ENCODE measurements at regions not wholly inside any gene's neighbourhood (a gene's known extent, or its start where the extent isn't known, plus 50 kb on each side); places are given as distances from the start of the nearest gene placed in this dataset.

DNA sequence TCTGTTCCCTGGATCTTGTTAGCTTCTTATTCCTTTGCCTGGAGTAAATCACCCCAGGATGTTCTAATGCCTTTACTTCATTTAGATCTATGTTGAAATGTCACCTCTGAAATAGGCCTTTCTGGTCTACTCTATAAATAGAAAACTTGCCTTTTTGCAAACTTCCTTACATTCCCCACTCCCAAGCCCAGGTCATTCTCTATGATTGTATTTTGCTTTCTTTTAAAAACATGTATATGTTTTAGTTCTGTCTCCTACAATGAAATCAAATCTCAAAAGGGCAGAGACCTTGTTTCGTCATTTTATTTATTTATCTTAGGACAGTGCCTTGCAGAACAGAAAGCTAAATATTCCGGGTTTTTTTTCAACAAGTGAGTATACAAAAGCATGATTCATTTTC, 1657.7 kb upstream of the C9orf72 start:
- TF ChIP-seq, protein P1, sequence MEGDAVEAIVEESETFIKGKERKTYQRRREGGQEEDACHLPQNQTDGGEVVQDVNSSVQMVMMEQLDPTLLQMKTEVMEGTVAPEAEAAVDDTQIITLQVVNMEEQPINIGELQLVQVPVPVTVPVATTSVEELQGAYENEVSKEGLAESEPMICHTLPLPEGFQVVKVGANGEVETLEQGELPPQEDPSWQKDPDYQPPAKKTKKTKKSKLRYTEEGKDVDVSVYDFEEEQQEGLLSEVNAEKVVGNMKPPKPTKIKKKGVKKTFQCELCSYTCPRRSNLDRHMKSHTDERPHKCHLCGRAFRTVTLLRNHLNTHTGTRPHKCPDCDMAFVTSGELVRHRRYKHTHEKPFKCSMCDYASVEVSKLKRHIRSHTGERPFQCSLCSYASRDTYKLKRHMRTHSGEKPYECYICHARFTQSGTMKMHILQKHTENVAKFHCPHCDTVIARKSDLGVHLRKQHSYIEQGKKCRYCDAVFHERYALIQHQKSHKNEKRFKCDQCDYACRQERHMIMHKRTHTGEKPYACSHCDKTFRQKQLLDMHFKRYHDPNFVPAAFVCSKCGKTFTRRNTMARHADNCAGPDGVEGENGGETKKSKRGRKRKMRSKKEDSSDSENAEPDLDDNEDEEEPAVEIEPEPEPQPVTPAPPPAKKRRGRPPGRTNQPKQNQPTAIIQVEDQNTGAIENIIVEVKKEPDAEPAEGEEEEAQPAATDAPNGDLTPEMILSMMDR (IDR thresholded peaks at IDR 0.05; ENCODE audit: low read length): no peak
- TF ChIP-seq EZH2 (optimal IDR thresholded peaks at IDR 0.05; ENCODE audit: low read depth, low read length) (no peak), EZH2phosphoT487 (IDR thresholded peaks at IDR 0.05; ENCODE audit: low read length) (no peak)
- no peaks in the 10 kb centered on the region for H3F3A ChIP-seq (ENCODE audit: insufficient read depth, low read length)
- no peak overlapping the region for H3K4me2 ChIP-seq (ENCODE audit: low read depth, low read length)
- no peak overlapping the region for H3K9ac ChIP-seq (ENCODE audit: low read length)
- no peaks in the 10 kb centered on the region for H4K20me1 ChIP-seq (ENCODE audit: insufficient read depth, low read length)
- no peak for DNase-seq
- H2AFZ ChIP-seq (ENCODE audit: low read length): no peak overlapping the region
- H3K36me3 ChIP-seq (replicated peaks; ENCODE audit: insufficient read depth, low read length): no peaks in the 10 kb centered on the region
- no peak overlapping the region for H3K4me3 ChIP-seq (ENCODE audit: low read length)
- H3K79me2 ChIP-seq (ENCODE audit: low read length): no peaks in the 10 kb centered on the region
- no peaks in the 10 kb centered on the region for H3K9me2 ChIP-seq (replicated peaks; ENCODE audit: insufficient read depth, low read length)
- no peak overlapping the region for H3K27ac ChIP-seq (ENCODE audit: low read length)
- no peaks in the 10 kb centered on the region for H3K4me1 ChIP-seq (ENCODE audit: low read length)
- H3K27me3 ChIP-seq (replicated peaks; ENCODE audit: insufficient read depth, low read length): no peaks in the 10 kb centered on the region
- no peaks in the 10 kb centered on the region for H3K9me3 ChIP-seq (replicated peaks; ENCODE audit: insufficient read depth, low read length)

DNA sequence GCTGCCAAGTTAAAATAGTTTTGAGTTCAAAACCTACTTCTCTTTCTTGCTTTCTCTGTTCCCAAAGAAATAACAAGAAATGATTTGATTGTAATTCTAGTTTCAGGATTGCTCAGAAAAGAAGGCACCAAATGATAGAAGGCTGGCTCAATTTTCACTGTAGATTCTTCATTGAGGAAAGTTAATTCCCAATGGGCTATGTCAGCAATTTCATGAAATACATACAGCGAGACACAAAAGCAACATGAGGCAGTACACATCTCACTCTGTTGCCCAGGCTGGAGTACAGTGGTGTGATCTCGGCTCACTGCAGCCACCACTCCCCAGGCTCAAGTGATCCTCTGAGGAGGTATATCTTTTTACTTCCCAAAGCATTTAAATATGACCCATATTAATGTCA, 1659.9 kb upstream of the C9orf72 start:
- Histone ChIP-seq H4K20me1 (ENCODE audit: insufficient read depth, low read length) (no peaks in the 10 kb centered on the region), H3K4me3 (ENCODE audit: low read length) (no peak overlapping the region), H3F3A (ENCODE audit: insufficient read depth, low read length) (no peaks in the 10 kb centered on the region), H3K36me3 (replicated peaks; ENCODE audit: insufficient read depth, low read length) (no peaks in the 10 kb centered on the region), H3K9me3 (replicated peaks; ENCODE audit: insufficient read depth, low read length) (no peaks in the 10 kb centered on the region), H3K79me2 (ENCODE audit: low read length) (no peaks in the 10 kb centered on the region), H3K9me2 (replicated peaks; ENCODE audit: insufficient read depth, low read length) (no peaks in the 10 kb centered on the region), H2AFZ (ENCODE audit: low read length) (no peak overlapping the region), H3K27me3 (replicated peaks; ENCODE audit: insufficient read depth, low read length) (no peaks in the 10 kb centered on the region), H3K4me2 (ENCODE audit: low read depth, low read length) (no peak overlapping the region), H3K9ac (ENCODE audit: low read length) (no peak overlapping the region), H3K27ac (ENCODE audit: low read length) (no peak overlapping the region), H3K4me1 (ENCODE audit: low read length) (no peaks in the 10 kb centered on the region)
- DNase-seq: no peak
- TF ChIP-seq EZH2phosphoT487 (IDR thresholded peaks at IDR 0.05; ENCODE audit: low read length) (no peak), EZH2 (optimal IDR thresholded peaks at IDR 0.05; ENCODE audit: low read depth, low read length) (no peak)
- TF ChIP-seq, protein P1 (IDR thresholded peaks at IDR 0.05; ENCODE audit: low read length): no peak

DNA sequence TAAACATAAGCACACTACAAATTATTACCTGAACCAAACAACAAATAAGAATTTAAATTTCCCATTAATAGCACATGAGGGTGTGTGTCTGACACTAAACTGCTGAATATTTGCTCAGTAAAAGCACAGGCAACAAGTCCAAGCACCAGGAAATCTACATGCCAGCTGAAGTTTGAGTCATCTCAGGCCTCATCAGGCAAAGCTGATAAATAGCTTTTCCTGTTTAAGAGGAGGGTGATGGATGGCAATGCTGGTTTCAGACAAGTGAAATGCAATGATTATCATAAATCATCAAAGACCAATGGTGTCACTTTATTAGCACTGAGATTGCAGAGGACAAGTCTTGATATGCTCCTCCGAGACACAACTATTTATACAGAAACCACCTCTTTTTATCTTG, 1668.0 kb upstream of the C9orf72 start:
- TF ChIP-seq EZH2 (optimal IDR thresholded peaks at IDR 0.05; ENCODE audit: low read depth, low read length) (no peak), EZH2phosphoT487 (IDR thresholded peaks at IDR 0.05; ENCODE audit: low read length) (no peak)
- TF ChIP-seq, protein P1 (IDR thresholded peaks at IDR 0.05; ENCODE audit: low read length): no peak
- Histone ChIP-seq H3K9me2 (replicated peaks; ENCODE audit: insufficient read depth, low read length) (no peaks in the 10 kb centered on the region), H3F3A (ENCODE audit: insufficient read depth, low read length) (no peaks in the 10 kb centered on the region), H4K20me1 (ENCODE audit: insufficient read depth, low read length) (no peaks in the 10 kb centered on the region), H3K4me1 (ENCODE audit: low read length) (no peaks in the 10 kb centered on the region), H3K4me3 (ENCODE audit: low read length) (no peak overlapping the region), H3K79me2 (ENCODE audit: low read length) (no peaks in the 10 kb centered on the region), H3K27ac (ENCODE audit: low read length) (no peak overlapping the region), H3K4me2 (ENCODE audit: low read depth, low read length) (no peak overlapping the region), H2AFZ (ENCODE audit: low read length) (no peak overlapping the region), H3K36me3 (replicated peaks; ENCODE audit: insufficient read depth, low read length) (no peaks in the 10 kb centered on the region), H3K9ac (ENCODE audit: low read length) (no peak overlapping the region), H3K27me3 (replicated peaks; ENCODE audit: insufficient read depth, low read length) (no peaks in the 10 kb centered on the region), H3K9me3 (replicated peaks; ENCODE audit: insufficient read depth, low read length) (no peaks in the 10 kb centered on the region)
- DNase-seq: no peak
